ENCODE measurements at regions not wholly inside any gene's neighbourhood (a gene's known extent, or its start where the extent isn't known, plus 50 kb on each side); places are given as distances from the start of the nearest gene placed in this dataset.

- Histone ChIP-seq H2AK5ac (ENCODE audit: low read depth, low read length) (no peak overlapping the region), H3K4me3 (ENCODE audit: extremely low read depth in 1 of 4, insufficient read depth in 2 of 4, low read depth in 3 of 4, low read length in 4 of 4) (no peak overlapping the region), H3K18ac (ENCODE audit: extremely low read depth, low read length) (no peak overlapping the region), H3K79me2 (ENCODE audit: control insufficient read depth in 1 of 2, insufficient read depth in 2 of 2, low read length in 2 of 2) (no peaks in the 10 kb centered on the region), H3K14ac (ENCODE audit: insufficient read length) (no peak overlapping the region), H3K9me3 (ENCODE audit: insufficient read depth in 2 of 2, low read depth in 1 of 2, low read length in 1 of 2) (no peaks in the 10 kb centered on the region), H4K8ac (ENCODE audit: extremely low read depth, insufficient read depth, low read length) (no peak overlapping the region), H2BK5ac (ENCODE audit: low read depth, low read length) (no peak overlapping the region), H4K20me1 (replicated peaks in 1 of 2; ENCODE audit: control insufficient read depth in 1 of 2, insufficient read depth in 2 of 2, low read length in 2 of 2) (no peaks in the 10 kb centered on the region), H4K5ac (ENCODE audit: insufficient read length, low read depth, low read length) (no peak overlapping the region), H2AFZ (ENCODE audit: low read length) (no peak overlapping the region), H2BK120ac (replicated peaks; ENCODE audit: low read depth, low read length) (no peak overlapping the region), H3K4me1 (replicated peaks in 1 of 4; ENCODE audit: control insufficient read depth in 3 of 4, insufficient read depth in 4 of 4, low read length in 3 of 4) (no peaks in the 10 kb centered on the region), H3K4ac (replicated peaks; ENCODE audit: insufficient read length, low read depth, low read length) (no peak overlapping the region), H3K27ac (ENCODE audit: low read depth, low read length) (no peak overlapping the region), H3K79me1 (ENCODE audit: low read depth, low read length) (no peaks in the 10 kb centered on the region), H3K4me2 (ENCODE audit: insufficient read depth in 1 of 2, low read depth in 2 of 2, low read length in 2 of 2) (no peak overlapping the region), H2BK20ac (ENCODE audit: low read length) (no peak overlapping the region), H2BK15ac (ENCODE audit: low read length) (no peak overlapping the region), H3K27me3 (replicated peaks in 1 of 4; ENCODE audit: control insufficient read depth in 3 of 4, extremely low read depth in 1 of 4, insufficient read depth in 3 of 4, low read length in 3 of 4) (no peaks in the 10 kb centered on the region), H3K23ac (ENCODE audit: insufficient read length) (no peak overlapping the region), H3K23me2 (ENCODE audit: low read depth, low read length) (no peaks in the 10 kb centered on the region), H3K56ac (replicated peaks; ENCODE audit: insufficient read length, low read depth, low read length) (no peak overlapping the region), H3K9ac (replicated peaks in 1 of 4; ENCODE audit: extremely low read depth in 1 of 4, low read depth in 3 of 4, low read length in 3 of 4) (no peak overlapping the region), H3K36me3 (ENCODE audit: control insufficient read depth in 2 of 4, insufficient read depth in 4 of 4, low read length in 3 of 4) (no peaks in the 10 kb centered on the region), H4K91ac (replicated peaks; ENCODE audit: insufficient read length, low read length) (no peak overlapping the region), H2BK12ac (ENCODE audit: low read depth, low read length) (no peak overlapping the region)
- DNase-seq (ENCODE audit: low read depth in 1 of 2, low spot score in 2 of 2) (no peak), FAIRE-seq (no peak)
- ChIA-PET CTCF (ENCODE audit: partially characterized antibody) (no interaction called here), POLR2A (ENCODE audit: partially characterized antibody) (interaction anchor here (0.9 kb wide), 1 partner anchor 34 kb away, joined by 3 read pairs; no protein-coding TSS in a partner anchor)
- 92% methylated on average over 3 of the region's 3 CpGs; no CpG with 5 or more reads in 1 of the 2 experiments for WGBS, 2 experiments (ENCODE audit: extremely low coverage in 1 of 2, insufficient coverage in 1 of 2, insufficient read length in 1 of 2, insufficient replicate concordance in 2 of 2, low coverage in 1 of 2, low lambda C conversion rate in 2 of 2, missing lambda C conversion rate in 1 of 2)
- TF ChIP-seq EP300 (IDR thresholded peaks at IDR 0.05; ENCODE audit: borderline replicate concordance in 1 of 2, low read depth in 2 of 2, low read length in 2 of 2) (no peak), JUND (IDR thresholded peaks at IDR 0.05; ENCODE audit: low read length) (no peak), NANOG (IDR thresholded peaks at IDR 0.05; ENCODE audit: insufficient read depth, low read depth, low read length, poor library complexity, severe bottlenecking) (no peak), KDM1A (IDR thresholded peaks at IDR 0.05; ENCODE audit: borderline replicate concordance, low read length) (no peak), CEBPB (IDR thresholded peaks at IDR 0.05; ENCODE audit: low read depth, low read length) (no peak), YY1 (IDR thresholded peaks at IDR 0.05; ENCODE audit: low read depth, low read length) (no peak), MAFK (IDR thresholded peaks at IDR 0.05; ENCODE audit: low read depth, low read length) (no peak), SIRT6 (IDR thresholded peaks at IDR 0.05; ENCODE audit: low read length) (no peak), RNF2 (IDR thresholded peaks at IDR 0.05; ENCODE audit: borderline replicate concordance, low read depth, low read length, missing control alignments, poor library complexity, severe bottlenecking) (no peak), SAP30 (IDR thresholded peaks at IDR 0.05; ENCODE audit: insufficient read depth, insufficient replicate concordance, low read length) (no peak), HDAC2 (IDR thresholded peaks at IDR 0.05; ENCODE audit: borderline replicate concordance in 1 of 2, low read depth in 2 of 2, low read length in 2 of 2) (no peak), CREB1 (IDR thresholded peaks at IDR 0.05) (no peak), KDM4A (IDR thresholded peaks at IDR 0.05; ENCODE audit: low read depth, low read length, severe bottlenecking) (no peak), RBBP5 (IDR thresholded peaks at IDR 0.05; ENCODE audit: borderline replicate concordance, low read depth, low read length) (no peak), EGR1 (IDR thresholded peaks at IDR 0.05; ENCODE audit: borderline replicate concordance, low read depth, low read length) (no peak)
Observed at GRCh38 chr2:102942107-102942506, 180.3 kb downstream of the TMEM182 start.
